DMS153 treated with DMSO at 0.1 percent for 48 hours (cell line): ENCODE measurements at regions not wholly inside any gene's neighbourhood (a gene's known extent, or its start where the extent isn't known, plus 50 kb on each side); places are given as distances from the start of the nearest gene placed in this dataset.
"Not testable (repeated sequence)": the region's sequence is repeated elsewhere in the genome, so short reads cannot be mapped to it uniquely, and the experiment has no call there.

Experiments used
- DNase-seq: peaks from one replicate; lab custom pipeline; 2025; ENCODE audit not compliant: unreplicated experiment; lab: John Stamatoyannopoulos, UW

- DNase-seq, result no peak
These were observed 163.6 kb upstream of the SEMA6A start for GRCh38 chr5:116738239-116738614.

GRCh38 chr5:116736671-116737070 lies 162.0 kb upstream of the SEMA6A start:
- DNase-seq, result no peak

GRCh38 chr5:116733991-116734975 lies 159.7 kb upstream of the SEMA6A start:
- DNase-seq, result no peak

GRCh38 chr5:116732591-116732990 lies 158.0 kb upstream of the SEMA6A start:
- DNase-seq, result no peak

GRCh38 chr5:116731432-116731831 lies 156.8 kb upstream of the SEMA6A start:
- DNase-seq, result no peak

- DNase-seq, result no peak
These were observed 156.1 kb upstream of the SEMA6A start for GRCh38 chr5:116730706-116731105.

- no peak for DNase-seq
These were observed 155.6 kb upstream of the SEMA6A start for GRCh38 chr5:116730185-116730584.

GRCh38 chr5:116727248-116727647 lies 152.6 kb upstream of the SEMA6A start:
- no peak for DNase-seq

- DNase-seq, result not testable (repeated sequence)
These were observed 151.6 kb upstream of the SEMA6A start for GRCh38 chr5:116726180-116726579.

- DNase-seq, result no peak
These were observed 150.3 kb upstream of the SEMA6A start for GRCh38 chr5:116724971-116725370.

GRCh38 chr5:116722651-116723050 lies 148.0 kb upstream of the SEMA6A start:
- DNase-seq, result no peak

- no peak for DNase-seq
These were observed 144.5 kb upstream of the SEMA6A start for GRCh38 chr5:116719106-116719505.

- no peak for DNase-seq
These were observed 143.7 kb upstream of the SEMA6A start for GRCh38 chr5:116718317-116718716.

- DNase-seq, result no peak
These were observed 134.5 kb upstream of the SEMA6A start for GRCh38 chr5:116709082-116709481.

- not testable (repeated sequence) for DNase-seq
These were observed 130.5 kb upstream of the SEMA6A start for GRCh38 chr5:116705121-116705519.

- no peak for DNase-seq
These were observed 129.3 kb upstream of the SEMA6A start for GRCh38 chr5:116703941-116704340.

- no peak for DNase-seq
These were observed 128.7 kb upstream of the SEMA6A start for GRCh38 chr5:116703328-116703727.

- DNase-seq, result no peak
These were observed 128.2 kb upstream of the SEMA6A start for GRCh38 chr5:116702776-116703175.

GRCh38 chr5:116699332-116699731 lies 124.7 kb upstream of the SEMA6A start:
- no peak for DNase-seq

GRCh38 chr5:116696366-116696765 lies 121.7 kb upstream of the SEMA6A start:
- DNase-seq, result no peak

- no peak for DNase-seq
These were observed 121.1 kb upstream of the SEMA6A start for GRCh38 chr5:116695681-116696080.

GRCh38 chr5:116686438-116686837 lies 111.8 kb upstream of the SEMA6A start:
- no peak for DNase-seq

GRCh38 chr5:116685931-116686330 lies 111.3 kb upstream of the SEMA6A start:
- DNase-seq, result no peak
